Stimulated activated CD4-positive, alpha-beta T cell treated with anti-CD3 and anti-CD28 coated beads, Interleukin-1b, Interleukin-23, amount 100 ng/mL, for 4 hours (primary cell): ENCODE measurements at regions not wholly inside any gene's neighbourhood (a gene's known extent, or its start where the extent isn't known, plus 50 kb on each side); places are given as distances from the start of the nearest gene placed in this dataset.

Experiments used
- DNase-seq, 2 donors: peaks; one replicate each; pipeline ENCODE4 v3.0.0-alpha.2; 2020; ENCODE audit warnings: low read depth in 2 of 2

DNA sequence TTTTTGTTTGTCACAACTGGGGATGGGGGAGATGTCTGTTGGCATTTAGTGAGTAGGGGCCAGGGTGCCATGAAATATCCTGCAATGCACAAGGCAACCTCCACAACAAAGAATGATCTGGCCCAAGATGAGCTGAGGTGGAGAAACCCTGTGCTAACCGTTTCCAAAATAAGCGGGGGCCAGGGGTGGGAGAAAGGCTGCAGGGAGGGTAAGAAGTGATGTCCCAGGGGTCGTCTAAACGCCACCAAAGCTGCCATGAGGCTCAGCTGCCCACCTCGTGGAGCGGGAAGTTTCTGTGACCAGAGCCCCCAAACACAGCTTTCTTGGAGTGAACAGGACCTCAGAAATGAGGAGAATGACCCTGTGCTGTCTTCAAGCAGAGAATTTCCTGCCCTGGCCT, 76.5 kb upstream of the CDH5 start:
- DNase-seq: no peak

DNA sequence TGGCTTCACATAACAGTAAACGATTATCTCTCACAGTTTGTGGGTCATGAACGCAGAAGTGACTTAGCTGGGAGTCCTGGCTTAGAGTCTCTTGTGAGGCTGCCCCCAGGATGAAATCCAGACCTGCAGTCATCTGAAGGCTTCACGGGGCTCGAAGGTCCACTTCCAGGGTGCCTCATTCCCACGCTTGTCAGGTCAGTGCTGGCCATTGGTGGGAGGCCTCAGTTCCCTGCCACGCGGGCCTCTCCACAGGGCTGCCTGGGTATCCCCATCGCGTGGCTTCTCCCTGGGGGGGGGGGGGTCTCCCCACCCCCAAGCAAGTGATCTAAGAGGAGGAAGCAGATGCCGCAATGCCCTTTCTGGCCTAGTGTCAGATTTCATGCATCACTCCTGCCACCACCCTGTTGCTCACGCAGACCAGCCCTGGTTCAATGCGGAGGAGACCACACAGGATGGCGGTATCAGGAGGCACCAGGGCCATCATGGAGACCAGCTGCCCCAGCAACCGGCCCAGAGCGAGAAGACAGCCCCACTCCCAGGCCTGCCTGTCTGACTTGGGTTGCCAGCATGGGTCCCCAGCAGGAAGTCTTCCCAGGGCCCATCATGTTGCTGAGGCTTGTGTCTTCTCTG, 77.3 kb upstream of the CDH5 start:
- no peak for DNase-seq

DNA sequence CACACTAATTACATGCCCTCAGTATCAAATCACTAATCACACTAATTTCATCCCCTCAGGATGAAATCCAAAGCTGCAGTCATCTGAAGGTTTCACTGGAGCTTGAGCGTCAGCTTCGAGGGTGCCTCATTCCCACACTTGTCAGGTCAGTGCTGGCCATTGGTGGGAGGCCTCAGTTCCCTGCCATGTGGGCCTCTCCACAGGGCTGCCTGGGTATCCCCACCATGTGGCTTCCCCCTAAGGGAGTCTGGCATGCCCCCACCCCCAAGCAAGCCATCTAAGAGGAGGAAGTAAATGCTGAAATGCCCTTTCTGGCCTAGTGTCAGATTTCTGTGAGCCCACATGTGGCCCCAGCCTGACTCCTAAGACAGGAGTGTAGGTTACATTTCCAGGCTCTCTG, 78.6 kb upstream of the CDH5 start:
- no peak for DNase-seq

GRCh38 chr16:66287416-66287815, 79.1 kb upstream of the CDH5 start:
- DNase-seq: no peak

DNA sequence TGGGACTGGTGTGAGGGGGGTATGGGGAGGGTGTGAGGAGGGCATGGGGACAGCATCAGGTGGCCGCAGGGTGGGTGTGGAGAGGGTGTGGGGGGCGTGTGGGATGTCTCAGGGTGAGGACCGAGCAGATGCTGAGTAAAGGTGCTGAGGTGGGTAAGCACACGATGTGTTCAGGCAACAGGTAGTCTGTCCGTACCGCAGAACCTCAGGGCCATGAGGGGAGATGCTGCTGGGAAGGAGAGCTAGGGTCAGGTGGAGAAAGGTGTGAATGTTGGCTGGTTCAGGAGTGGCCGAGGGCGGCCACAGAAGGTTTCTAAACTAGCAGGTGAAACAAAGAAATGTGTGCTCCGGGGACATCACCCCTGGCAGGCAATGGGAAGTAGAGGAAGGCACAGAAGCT, 80.0 kb upstream of the CDH5 start:
- DNase-seq: no peak

GRCh38 chr16:66278604-66279262, 87.8 kb upstream of the CDH5 start:
- DNase-seq: no peak

GRCh38 chr16:66278111-66278531, 88.4 kb upstream of the CDH5 start:
- DNase-seq: no peak

DNA sequence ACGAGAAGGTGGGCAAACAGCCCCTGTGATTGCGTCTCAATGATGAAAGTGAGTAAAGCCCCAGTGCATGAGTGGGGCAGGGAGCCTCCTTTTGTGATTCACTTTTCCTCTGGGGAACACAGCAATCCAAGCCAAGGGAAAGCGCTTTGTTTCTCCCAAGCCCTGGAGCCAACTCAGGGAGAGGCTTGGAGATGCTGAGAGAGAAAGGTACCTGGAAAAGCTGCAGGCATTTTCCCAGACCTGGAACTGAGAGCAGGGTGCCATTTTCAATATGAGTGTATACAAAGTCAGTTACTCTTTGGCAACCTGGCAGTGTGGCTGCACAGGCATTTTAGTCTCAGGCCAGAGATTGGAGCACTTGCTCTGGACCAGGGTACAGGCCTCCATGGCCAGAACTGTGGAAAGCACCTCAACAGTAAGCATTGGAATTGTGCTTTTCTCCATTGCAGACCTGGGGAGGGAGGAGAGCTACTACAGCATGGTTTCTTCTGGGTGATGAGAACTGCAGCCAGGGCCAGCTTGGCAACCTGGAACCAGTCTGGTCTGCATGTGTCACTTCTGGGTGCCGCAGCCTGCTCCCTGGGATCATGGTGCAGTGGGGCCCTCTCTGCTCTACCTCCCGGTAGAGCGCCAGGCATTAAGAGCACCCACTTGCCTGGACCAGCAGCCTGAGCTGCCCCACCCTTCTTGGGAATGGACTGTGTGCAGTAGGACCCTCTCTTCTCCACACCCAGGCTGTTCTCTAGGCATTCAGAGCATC, 89.0 kb upstream of the CDH5 start:
- no peak for DNase-seq

DNA sequence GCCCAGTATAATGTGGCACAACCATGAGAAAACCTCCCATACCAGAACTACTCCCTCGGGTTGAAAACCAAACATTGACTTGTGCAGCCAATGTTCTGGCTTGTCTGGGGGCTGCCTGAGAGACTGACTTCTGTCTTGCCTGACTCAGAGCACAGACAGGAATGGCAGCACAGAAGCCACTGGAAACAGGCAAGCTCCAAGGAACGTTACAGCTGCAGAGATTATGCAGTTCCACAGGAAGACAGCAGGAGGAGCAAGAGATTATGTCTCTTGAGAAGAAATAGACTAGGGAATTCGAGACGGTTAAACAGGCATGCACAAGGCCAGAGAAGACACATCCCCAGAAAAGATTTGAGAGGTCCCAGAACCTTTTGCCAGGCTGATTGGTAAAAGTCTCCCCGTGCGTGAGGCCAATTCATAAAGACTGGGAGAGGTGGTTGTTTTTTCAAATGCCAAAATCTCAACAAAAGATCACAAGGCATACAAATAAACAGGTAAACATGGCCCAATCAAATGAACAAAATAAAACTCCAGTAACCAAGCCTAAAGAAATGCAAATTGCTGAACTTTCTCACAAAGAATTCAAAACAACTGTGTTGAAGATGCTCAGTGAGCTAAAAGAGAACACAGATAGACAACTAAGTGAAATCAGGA, 90.6 kb upstream of the CDH5 start:
- no peak for DNase-seq

- DNase-seq: no peak
Observed at GRCh38 chr16:66274335-66275110, 92.0 kb upstream of the CDH5 start.

GRCh38 chr16:66273644-66274334, 92.7 kb upstream of the CDH5 start:
- DNase-seq: no peak

- DNase-seq: no peak
Observed at GRCh38 chr16:66273053-66273452, 93.4 kb upstream of the CDH5 start.

DNA sequence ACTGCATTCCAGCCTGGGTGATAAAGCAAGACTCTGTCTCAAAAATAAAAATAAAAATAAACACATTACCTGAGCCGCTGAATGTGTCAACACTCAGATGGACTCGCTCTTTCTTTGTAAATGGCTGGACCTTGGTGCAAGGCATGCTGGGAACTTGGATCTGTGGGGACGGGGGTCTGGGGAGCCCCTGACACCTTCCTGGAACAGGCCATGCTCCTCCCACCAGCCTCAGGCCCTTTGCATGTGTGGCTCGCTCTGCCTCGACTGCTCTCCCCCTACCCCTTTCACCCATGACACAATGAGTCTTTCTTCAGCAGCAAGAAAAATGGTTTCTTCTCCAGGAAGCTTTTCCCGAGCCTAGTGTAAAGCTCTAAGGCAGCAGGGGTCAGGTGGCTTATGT, 94.0 kb upstream of the CDH5 start:
- no peak for DNase-seq

- no peak for DNase-seq
Observed at GRCh38 chr16:66271074-66272060, 95.1 kb upstream of the CDH5 start.

GRCh38 chr16:66270333-66270927, 96.1 kb upstream of the CDH5 start:
- peak; percentile 32 to 65 for DNase-seq

- DNase-seq: no peak
Observed at GRCh38 chr16:66269617-66270332, 96.7 kb upstream of the CDH5 start.

DNA sequence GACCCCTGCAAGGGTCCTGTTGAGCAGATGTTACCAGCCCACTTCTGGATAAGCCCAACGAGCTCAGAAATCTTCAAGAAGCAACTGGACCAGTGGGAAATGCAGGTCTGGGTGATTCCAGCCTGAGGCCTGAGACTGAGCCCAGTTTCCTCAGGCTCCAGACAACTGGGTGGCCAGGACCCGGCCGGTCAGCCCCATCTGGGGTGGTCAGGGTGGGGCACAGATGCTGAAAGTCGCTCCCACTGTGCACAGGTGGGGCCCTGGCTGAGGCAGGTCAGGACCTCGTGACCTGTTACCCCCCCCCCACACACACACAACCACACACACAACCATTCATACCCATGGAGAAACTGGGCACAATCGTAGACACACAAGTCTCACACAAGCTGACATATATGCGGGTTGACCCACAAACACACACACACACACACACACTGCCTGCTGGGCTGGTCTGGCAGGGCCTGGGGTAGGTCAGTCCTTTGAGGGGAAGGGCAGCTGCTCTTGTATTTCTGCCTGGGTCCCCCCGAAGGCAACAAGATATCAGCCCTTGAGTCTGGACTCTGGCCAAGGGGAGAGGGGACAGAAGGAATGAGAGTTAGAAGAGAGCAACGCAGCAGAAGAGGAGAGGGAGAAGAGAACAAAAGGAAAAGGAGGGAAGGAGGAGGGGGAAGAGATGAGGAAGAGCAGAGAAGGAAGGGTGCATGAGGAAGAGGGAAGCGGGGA, 99.0 kb upstream of the CDH5 start:
- no peak for DNase-seq
